ENCODE measurements at regions not wholly inside any gene's neighbourhood (a gene's known extent, or its start where the extent isn't known, plus 50 kb on each side); places are given as distances from the start of the nearest gene placed in this dataset.

DNA sequence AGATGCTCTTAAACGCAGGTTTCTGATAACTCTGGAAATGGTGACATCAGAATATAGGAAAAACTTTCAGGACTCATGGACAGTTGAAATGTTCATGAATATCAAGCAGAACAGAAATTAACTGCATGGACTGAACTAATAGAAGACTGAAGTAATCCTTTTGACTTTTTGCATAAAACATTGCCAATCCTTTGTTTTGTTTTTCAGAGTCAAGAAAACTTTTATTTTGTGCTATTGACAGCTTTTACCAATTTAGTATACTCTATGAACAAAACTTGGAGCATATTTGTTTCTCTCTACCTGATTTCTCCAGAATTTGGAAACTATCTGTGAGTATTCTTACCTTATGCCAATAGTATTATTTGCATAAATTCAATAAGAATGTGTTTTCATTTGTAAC is 61.2 kb upstream of the HMX1 start:
- TF ChIP-seq, protein P1, sequence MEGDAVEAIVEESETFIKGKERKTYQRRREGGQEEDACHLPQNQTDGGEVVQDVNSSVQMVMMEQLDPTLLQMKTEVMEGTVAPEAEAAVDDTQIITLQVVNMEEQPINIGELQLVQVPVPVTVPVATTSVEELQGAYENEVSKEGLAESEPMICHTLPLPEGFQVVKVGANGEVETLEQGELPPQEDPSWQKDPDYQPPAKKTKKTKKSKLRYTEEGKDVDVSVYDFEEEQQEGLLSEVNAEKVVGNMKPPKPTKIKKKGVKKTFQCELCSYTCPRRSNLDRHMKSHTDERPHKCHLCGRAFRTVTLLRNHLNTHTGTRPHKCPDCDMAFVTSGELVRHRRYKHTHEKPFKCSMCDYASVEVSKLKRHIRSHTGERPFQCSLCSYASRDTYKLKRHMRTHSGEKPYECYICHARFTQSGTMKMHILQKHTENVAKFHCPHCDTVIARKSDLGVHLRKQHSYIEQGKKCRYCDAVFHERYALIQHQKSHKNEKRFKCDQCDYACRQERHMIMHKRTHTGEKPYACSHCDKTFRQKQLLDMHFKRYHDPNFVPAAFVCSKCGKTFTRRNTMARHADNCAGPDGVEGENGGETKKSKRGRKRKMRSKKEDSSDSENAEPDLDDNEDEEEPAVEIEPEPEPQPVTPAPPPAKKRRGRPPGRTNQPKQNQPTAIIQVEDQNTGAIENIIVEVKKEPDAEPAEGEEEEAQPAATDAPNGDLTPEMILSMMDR (IDR thresholded peaks at IDR 0.05), result no peak
- Mint-ChIP-seq H3K9me3 (ENCODE audit: low read depth) (peaks cover 30% of the 10 kb centered on the region), H3K36me3 (ENCODE audit: low read depth) (no peaks in the 10 kb centered on the region), H3K4me1 (ENCODE audit: low read depth) (no peaks in the 10 kb centered on the region), H3K4me3 (ENCODE audit: unreplicated experiment) (no peak overlapping the region), H3K27ac (ENCODE audit: unreplicated experiment) (no peak overlapping the region), H3K27me3 (ENCODE audit: low read depth) (peaks cover 3% of the 10 kb centered on the region)
- DNase-seq (ENCODE audit: low spot score), result no peak

DNA sequence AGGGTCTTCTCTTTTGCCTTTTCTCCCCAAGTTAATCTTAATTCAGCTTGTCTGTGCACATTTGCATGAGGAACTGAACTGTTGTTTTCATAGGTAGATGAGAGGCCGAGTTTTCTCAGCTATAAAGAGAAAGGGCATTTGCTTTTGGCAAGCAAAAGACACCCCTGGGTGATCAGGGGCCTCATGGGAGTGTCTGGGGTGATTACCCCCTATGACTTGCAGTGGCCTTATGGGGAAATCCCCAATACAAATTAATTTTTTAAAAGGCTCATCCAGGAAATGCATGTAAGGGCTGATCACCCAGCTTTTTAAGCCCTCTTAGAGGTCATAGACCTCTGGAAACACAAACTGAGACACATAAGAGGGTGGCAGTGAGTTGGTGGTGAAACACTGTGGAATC is 56.4 kb upstream of the HMX1 start:
- TF ChIP-seq, protein P1 (IDR thresholded peaks at IDR 0.05), result no peak
- peaks cover 5% of the 10 kb centered on the region for H3K36me3 Mint-ChIP-seq (ENCODE audit: low read depth)
- no peaks in the 10 kb centered on the region for H3K4me1 Mint-ChIP-seq (ENCODE audit: low read depth)
- peaks cover 22% of the 10 kb centered on the region for H3K9me3 Mint-ChIP-seq (ENCODE audit: low read depth)
- H3K4me3 Mint-ChIP-seq (ENCODE audit: unreplicated experiment), result no peak overlapping the region
- no peak overlapping the region for H3K27ac Mint-ChIP-seq (ENCODE audit: unreplicated experiment)
- peaks cover 5% of the 10 kb centered on the region for H3K27me3 Mint-ChIP-seq (ENCODE audit: low read depth)
- no peak for DNase-seq (ENCODE audit: low spot score)

DNA sequence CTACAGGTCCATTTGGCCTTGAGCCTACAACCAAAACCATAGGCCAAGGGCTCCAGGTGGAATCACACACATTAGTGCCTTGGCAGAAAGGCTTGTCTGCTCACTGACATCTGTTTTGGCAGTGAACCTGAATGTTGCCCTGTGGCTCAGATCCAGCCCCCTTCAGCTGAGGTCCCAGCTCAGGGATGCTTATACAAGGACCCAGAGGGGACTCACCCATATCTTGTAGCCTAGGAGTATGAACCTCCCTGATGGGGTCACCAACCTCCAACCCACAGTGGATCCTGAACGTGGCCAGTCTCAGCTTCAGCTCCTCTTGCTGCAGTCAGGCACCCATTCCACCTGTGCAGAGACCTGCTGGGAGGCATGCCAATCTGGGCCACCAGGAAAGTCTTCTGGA is 50.8 kb upstream of the HMX1 start:
- Mint-ChIP-seq H3K27me3 (ENCODE audit: low read depth) (peaks cover 20% of the 10 kb centered on the region), H3K27ac (ENCODE audit: unreplicated experiment) (no peak overlapping the region), H3K4me1 (ENCODE audit: low read depth) (no peaks in the 10 kb centered on the region), H3K9me3 (ENCODE audit: low read depth) (peaks cover 22% of the 10 kb centered on the region), H3K36me3 (ENCODE audit: low read depth) (peaks cover 5% of the 10 kb centered on the region), H3K4me3 (ENCODE audit: unreplicated experiment) (no peak overlapping the region)
- peak; percentile 37 for DNase-seq (ENCODE audit: low spot score)
- TF ChIP-seq, protein P1 (IDR thresholded peaks at IDR 0.05), result no peak

DNA sequence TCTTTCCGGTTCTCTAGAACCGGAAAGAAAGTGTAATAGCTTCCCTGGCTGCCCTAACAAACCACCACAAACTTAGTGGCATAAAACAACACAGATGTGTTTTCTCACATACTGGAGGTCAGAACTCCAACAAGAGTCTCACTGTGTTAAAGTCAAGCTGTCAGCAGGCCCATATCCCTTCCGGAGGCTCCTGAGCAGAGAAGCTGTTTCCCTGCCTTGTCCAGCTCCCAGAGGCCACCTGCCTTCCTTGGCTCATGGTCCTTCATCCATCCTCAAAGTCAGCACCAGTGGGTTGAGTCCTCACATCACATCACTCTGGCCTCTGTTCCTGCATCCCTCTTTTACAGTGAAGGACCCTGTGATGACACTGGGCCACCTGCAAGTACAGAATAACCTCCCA is 49.8 kb upstream of the HMX1 start:
- peaks cover 20% of the 10 kb centered on the region for H3K27me3 Mint-ChIP-seq (ENCODE audit: low read depth)
- DNase-seq (ENCODE audit: low spot score), result peak; percentile 28
- peaks cover 22% of the 10 kb centered on the region for H3K9me3 Mint-ChIP-seq (ENCODE audit: low read depth)
- H3K4me3 Mint-ChIP-seq (ENCODE audit: unreplicated experiment), result no peak overlapping the region
- H3K4me1 Mint-ChIP-seq (ENCODE audit: low read depth), result no peaks in the 10 kb centered on the region
- H3K36me3 Mint-ChIP-seq (ENCODE audit: low read depth), result peaks cover 5% of the 10 kb centered on the region
- TF ChIP-seq, protein P1 (IDR thresholded peaks at IDR 0.05), result no peak
- H3K27ac Mint-ChIP-seq (ENCODE audit: unreplicated experiment), result no peak overlapping the region

All from chondrocyte (in vitro differentiated cells).